ENCODE measurements at regions not wholly inside any gene's neighbourhood (a gene's known extent, or its start where the extent isn't known, plus 50 kb on each side); places are given as distances from the start of the nearest gene placed in this dataset.
A peak's percentile ranks its signal among the peaks of the same experiment; 100 is the strongest.

DNA sequence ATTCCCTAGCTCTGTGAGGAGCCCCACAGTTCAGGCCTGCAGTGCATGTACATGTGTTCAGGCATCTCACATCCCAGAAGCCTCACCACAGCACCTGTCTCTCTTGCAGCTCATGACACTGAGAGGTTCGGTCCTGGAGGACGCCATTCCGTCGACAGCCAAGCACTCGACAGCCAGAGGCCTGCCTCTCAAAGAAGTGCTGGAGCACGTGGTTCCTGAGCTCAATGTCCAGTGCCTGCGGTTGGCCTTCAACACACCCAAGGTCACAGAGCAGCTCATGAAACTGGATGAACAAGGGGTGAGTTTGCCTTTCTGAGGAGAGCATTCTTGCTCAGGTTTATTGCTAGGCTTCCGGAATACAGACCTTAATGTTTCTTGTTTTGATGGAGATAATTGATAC, 308.3 kb upstream of the RGS6 start:
- H3K27ac Mint-ChIP-seq: peak overlapping the region; percentile 3; the same call in 1 of the 2 replicates
- TF ChIP-seq, protein P1, sequence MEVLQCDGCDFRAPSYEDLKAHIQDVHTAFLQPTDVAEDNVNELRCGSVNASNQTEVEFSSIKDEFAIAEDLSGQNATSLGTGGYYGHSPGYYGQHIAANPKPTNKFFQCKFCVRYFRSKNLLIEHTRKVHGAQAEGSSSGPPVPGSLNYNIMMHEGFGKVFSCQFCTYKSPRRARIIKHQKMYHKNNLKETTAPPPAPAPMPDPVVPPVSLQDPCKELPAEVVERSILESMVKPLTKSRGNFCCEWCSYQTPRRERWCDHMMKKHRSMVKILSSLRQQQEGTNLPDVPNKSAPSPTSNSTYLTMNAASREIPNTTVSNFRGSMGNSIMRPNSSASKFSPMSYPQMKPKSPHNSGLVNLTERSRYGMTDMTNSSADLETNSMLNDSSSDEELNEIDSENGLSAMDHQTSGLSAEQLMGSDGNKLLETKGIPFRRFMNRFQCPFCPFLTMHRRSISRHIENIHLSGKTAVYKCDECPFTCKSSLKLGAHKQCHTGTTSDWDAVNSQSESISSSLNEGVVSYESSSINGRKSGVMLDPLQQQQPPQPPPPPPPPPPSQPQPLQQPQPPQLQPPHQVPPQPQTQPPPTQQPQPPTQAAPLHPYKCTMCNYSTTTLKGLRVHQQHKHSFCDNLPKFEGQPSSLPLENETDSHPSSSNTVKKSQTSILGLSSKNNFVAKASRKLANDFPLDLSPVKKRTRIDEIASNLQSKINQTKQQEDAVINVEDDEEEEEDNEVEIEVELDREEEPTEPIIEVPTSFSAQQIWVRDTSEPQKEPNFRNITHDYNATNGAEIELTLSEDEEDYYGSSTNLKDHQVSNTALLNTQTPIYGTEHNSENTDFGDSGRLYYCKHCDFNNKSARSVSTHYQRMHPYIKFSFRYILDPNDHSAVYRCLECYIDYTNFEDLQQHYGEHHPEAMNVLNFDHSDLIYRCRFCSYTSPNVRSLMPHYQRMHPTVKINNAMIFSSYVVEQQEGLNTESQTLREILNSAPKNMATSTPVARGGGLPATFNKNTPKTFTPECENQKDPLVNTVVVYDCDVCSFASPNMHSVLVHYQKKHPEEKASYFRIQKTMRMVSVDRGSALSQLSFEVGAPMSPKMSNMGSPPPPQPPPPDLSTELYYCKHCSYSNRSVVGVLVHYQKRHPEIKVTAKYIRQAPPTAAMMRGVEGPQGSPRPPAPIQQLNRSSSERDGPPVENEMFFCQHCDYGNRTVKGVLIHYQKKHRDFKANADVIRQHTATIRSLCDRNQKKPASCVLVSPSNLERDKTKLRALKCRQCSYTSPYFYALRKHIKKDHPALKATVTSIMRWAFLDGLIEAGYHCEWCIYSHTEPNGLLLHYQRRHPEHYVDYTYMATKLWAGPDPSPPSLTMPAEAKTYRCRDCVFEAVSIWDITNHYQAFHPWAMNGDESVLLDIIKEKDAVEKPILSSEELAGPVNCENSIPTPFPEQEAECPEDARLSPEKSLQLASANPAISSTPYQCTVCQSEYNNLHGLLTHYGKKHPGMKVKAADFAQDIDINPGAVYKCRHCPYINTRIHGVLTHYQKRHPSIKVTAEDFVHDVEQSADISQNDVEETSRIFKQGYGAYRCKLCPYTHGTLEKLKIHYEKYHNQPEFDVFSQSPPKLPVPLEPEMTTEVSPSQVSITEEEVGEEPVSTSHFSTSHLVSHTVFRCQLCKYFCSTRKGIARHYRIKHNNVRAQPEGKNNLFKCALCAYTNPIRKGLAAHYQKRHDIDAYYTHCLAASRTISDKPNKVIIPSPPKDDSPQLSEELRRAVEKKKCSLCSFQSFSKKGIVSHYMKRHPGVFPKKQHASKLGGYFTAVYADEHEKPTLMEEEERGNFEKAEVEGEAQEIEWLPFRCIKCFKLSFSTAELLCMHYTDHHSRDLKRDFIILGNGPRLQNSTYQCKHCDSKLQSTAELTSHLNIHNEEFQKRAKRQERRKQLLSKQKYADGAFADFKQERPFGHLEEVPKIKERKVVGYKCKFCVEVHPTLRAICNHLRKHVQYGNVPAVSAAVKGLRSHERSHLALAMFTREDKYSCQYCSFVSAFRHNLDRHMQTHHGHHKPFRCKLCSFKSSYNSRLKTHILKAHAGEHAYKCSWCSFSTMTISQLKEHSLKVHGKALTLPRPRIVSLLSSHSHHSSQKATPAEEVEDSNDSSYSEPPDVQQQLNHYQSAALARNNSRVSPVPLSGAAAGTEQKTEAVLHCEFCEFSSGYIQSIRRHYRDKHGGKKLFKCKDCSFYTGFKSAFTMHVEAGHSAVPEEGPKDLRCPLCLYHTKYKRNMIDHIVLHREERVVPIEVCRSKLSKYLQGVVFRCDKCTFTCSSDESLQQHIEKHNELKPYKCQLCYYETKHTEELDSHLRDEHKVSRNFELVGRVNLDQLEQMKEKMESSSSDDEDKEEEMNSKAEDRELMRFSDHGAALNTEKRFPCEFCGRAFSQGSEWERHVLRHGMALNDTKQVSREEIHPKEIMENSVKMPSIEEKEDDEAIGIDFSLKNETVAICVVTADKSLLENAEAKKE (CRISPR knock-in tag; IDR thresholded peaks at IDR 0.05): no peak
- TF ChIP-seq EZH2 (IDR thresholded peaks at IDR 0.05; ENCODE audit: low read depth, unreplicated experiment): no peak
- TF ChIP-seq ZNF331 (CRISPR knock-in tag; IDR thresholded peaks at IDR 0.05; ENCODE audit: low read depth): no peak
- TF ChIP-seq POLR2AphosphoS5 (IDR thresholded peaks at IDR 0.05; ENCODE audit: low read depth): no peak
- TF ChIP-seq NANOG (IDR thresholded peaks at IDR 0.05; ENCODE audit: borderline replicate concordance): no peak
- TF ChIP-seq, protein P2, sequence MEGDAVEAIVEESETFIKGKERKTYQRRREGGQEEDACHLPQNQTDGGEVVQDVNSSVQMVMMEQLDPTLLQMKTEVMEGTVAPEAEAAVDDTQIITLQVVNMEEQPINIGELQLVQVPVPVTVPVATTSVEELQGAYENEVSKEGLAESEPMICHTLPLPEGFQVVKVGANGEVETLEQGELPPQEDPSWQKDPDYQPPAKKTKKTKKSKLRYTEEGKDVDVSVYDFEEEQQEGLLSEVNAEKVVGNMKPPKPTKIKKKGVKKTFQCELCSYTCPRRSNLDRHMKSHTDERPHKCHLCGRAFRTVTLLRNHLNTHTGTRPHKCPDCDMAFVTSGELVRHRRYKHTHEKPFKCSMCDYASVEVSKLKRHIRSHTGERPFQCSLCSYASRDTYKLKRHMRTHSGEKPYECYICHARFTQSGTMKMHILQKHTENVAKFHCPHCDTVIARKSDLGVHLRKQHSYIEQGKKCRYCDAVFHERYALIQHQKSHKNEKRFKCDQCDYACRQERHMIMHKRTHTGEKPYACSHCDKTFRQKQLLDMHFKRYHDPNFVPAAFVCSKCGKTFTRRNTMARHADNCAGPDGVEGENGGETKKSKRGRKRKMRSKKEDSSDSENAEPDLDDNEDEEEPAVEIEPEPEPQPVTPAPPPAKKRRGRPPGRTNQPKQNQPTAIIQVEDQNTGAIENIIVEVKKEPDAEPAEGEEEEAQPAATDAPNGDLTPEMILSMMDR (conservative IDR thresholded peaks at IDR 0.05; ENCODE audit: low read depth in 2 of 2): no peak
- TF ChIP-seq ZNF114 (CRISPR knock-in tag; IDR thresholded peaks at IDR 0.05): no peak
- TF ChIP-seq, protein P3, sequence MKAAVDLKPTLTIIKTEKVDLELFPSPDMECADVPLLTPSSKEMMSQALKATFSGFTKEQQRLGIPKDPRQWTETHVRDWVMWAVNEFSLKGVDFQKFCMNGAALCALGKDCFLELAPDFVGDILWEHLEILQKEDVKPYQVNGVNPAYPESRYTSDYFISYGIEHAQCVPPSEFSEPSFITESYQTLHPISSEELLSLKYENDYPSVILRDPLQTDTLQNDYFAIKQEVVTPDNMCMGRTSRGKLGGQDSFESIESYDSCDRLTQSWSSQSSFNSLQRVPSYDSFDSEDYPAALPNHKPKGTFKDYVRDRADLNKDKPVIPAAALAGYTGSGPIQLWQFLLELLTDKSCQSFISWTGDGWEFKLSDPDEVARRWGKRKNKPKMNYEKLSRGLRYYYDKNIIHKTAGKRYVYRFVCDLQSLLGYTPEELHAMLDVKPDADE (IDR thresholded peaks at IDR 0.05): no peak
- TF ChIP-seq JUNB (IDR thresholded peaks at IDR 0.05; ENCODE audit: unreplicated experiment): no peak
- TF ChIP-seq STAT1 (IDR thresholded peaks at IDR 0.05; ENCODE audit: unreplicated experiment): no peak
- TF ChIP-seq CREB1 (CRISPR knock-in tag; IDR thresholded peaks at IDR 0.05; ENCODE audit: low read depth): no peak
- TF ChIP-seq EZH2phosphoT487 (IDR thresholded peaks at IDR 0.05; ENCODE audit: unreplicated experiment): no peak
- TF ChIP-seq, protein P4, sequence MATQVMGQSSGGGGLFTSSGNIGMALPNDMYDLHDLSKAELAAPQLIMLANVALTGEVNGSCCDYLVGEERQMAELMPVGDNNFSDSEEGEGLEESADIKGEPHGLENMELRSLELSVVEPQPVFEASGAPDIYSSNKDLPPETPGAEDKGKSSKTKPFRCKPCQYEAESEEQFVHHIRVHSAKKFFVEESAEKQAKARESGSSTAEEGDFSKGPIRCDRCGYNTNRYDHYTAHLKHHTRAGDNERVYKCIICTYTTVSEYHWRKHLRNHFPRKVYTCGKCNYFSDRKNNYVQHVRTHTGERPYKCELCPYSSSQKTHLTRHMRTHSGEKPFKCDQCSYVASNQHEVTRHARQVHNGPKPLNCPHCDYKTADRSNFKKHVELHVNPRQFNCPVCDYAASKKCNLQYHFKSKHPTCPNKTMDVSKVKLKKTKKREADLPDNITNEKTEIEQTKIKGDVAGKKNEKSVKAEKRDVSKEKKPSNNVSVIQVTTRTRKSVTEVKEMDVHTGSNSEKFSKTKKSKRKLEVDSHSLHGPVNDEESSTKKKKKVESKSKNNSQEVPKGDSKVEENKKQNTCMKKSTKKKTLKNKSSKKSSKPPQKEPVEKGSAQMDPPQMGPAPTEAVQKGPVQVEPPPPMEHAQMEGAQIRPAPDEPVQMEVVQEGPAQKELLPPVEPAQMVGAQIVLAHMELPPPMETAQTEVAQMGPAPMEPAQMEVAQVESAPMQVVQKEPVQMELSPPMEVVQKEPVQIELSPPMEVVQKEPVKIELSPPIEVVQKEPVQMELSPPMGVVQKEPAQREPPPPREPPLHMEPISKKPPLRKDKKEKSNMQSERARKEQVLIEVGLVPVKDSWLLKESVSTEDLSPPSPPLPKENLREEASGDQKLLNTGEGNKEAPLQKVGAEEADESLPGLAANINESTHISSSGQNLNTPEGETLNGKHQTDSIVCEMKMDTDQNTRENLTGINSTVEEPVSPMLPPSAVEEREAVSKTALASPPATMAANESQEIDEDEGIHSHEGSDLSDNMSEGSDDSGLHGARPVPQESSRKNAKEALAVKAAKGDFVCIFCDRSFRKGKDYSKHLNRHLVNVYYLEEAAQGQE (IDR thresholded peaks at IDR 0.05; ENCODE audit: unreplicated experiment): no peak

More for the DNA sequence above, 308.3 kb upstream of the RGS6 start:
- Histone ChIP-seq H3K4me3 (no peak overlapping the region), H3K9me2 (ENCODE audit: insufficient read depth) (no peaks in the 10 kb centered on the region), H3K4me1 (ENCODE audit: insufficient read depth) (no peaks in the 10 kb centered on the region), H3F3A (replicated peaks; ENCODE audit: low read depth) (no peaks in the 10 kb centered on the region), H3K79me2 (replicated peaks; ENCODE audit: insufficient read depth) (no peaks in the 10 kb centered on the region), H3K4me2 (no peak overlapping the region), H4K20me1 (replicated peaks; ENCODE audit: insufficient read depth) (no peaks in the 10 kb centered on the region), H3K36me3 (ENCODE audit: insufficient read depth) (no peaks in the 10 kb centered on the region), H3K27me3 (ENCODE audit: insufficient read depth) (no peaks in the 10 kb centered on the region), H2AFZ (no peak overlapping the region), H3K27ac (ENCODE audit: low read depth) (no peak overlapping the region)
- ATAC-seq (no peak), DNase-seq (ENCODE audit: low spot score) (no peak)
- Mint-ChIP-seq H3K4me3 (no peak overlapping the region), H3K27me3 (ENCODE audit: insufficient read depth, low read depth, poor library complexity) (no peaks in the 10 kb centered on the region), H3K9me3 (no peaks in the 10 kb centered on the region), H3K36me3 (ENCODE audit: low read depth) (peaks cover 22% of the 10 kb centered on the region), H3K4me1 (peaks cover 10% of the 10 kb centered on the region)

Data from GM23338 (cell line).